ENCODE measurements at regions not wholly inside any gene's neighbourhood (a gene's known extent, or its start where the extent isn't known, plus 50 kb on each side); places are given as distances from the start of the nearest gene placed in this dataset.

DNA sequence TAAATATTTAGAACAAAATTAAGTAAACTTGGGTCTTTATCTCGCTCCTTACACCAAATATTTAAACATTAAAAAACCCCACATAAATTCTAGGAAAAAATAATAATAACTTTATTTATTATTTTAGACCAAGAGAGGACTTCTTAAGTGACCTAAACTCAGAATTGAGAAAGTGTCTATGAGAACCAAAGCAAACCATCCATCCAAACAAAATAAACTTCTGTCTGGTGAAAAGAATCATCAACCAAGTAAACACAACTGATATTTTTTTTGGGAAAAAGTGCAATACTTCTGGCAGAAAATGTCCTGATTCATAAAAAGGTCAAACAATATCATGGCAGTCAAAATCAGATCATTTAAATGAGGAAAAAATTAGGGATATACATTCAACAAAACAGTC is 533.0 kb downstream of the SPRY1 start:
- Histone ChIP-seq H2AFZ (ENCODE audit: low read depth, low read length) (no peak overlapping the region), H3K4me2 (ENCODE audit: low read length) (no peak overlapping the region), H4K20me1 (ENCODE audit: insufficient read depth) (no peaks in the 10 kb centered on the region), H3K9ac (ENCODE audit: low read length) (no peak overlapping the region), H3K27me3 (ENCODE audit: insufficient read depth, low read depth, low read length) (no peaks in the 10 kb centered on the region), H3K36me3 (ENCODE audit: insufficient read depth, low read length) (no peaks in the 10 kb centered on the region), H3F3A (ENCODE audit: insufficient read depth, low read length, poor library complexity, severe bottlenecking) (no peaks in the 10 kb centered on the region), H3K27ac (ENCODE audit: low read length) (no peak overlapping the region), H3K9me3 (ENCODE audit: low read length) (no peaks in the 10 kb centered on the region), H3K9me2 (ENCODE audit: insufficient read depth, low read length) (no peaks in the 10 kb centered on the region), H3K4me3 (ENCODE audit: low read length) (no peak overlapping the region), H3K79me2 (replicated peaks; ENCODE audit: insufficient read depth, low read length) (no peaks in the 10 kb centered on the region)
- TF ChIP-seq RAD21 (conservative IDR thresholded peaks at IDR 0.05), result no peak
- TF ChIP-seq POLR2AphosphoS5 (IDR thresholded peaks at IDR 0.05), result no peak
- no peak for TF ChIP-seq SMC3 (conservative IDR thresholded peaks at IDR 0.05; ENCODE audit: poor library complexity)
- no peak for TF ChIP-seq TAF1 (IDR thresholded peaks at IDR 0.05; ENCODE audit: low read depth)
- no peak for TF ChIP-seq MXI1 (conservative IDR thresholded peaks at IDR 0.05; ENCODE audit: poor library complexity, severe bottlenecking)
- TF ChIP-seq, protein P1, sequence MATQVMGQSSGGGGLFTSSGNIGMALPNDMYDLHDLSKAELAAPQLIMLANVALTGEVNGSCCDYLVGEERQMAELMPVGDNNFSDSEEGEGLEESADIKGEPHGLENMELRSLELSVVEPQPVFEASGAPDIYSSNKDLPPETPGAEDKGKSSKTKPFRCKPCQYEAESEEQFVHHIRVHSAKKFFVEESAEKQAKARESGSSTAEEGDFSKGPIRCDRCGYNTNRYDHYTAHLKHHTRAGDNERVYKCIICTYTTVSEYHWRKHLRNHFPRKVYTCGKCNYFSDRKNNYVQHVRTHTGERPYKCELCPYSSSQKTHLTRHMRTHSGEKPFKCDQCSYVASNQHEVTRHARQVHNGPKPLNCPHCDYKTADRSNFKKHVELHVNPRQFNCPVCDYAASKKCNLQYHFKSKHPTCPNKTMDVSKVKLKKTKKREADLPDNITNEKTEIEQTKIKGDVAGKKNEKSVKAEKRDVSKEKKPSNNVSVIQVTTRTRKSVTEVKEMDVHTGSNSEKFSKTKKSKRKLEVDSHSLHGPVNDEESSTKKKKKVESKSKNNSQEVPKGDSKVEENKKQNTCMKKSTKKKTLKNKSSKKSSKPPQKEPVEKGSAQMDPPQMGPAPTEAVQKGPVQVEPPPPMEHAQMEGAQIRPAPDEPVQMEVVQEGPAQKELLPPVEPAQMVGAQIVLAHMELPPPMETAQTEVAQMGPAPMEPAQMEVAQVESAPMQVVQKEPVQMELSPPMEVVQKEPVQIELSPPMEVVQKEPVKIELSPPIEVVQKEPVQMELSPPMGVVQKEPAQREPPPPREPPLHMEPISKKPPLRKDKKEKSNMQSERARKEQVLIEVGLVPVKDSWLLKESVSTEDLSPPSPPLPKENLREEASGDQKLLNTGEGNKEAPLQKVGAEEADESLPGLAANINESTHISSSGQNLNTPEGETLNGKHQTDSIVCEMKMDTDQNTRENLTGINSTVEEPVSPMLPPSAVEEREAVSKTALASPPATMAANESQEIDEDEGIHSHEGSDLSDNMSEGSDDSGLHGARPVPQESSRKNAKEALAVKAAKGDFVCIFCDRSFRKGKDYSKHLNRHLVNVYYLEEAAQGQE (IDR thresholded peaks at IDR 0.05; ENCODE audit: borderline replicate concordance), result no peak
- no peak for TF ChIP-seq EZH2 (IDR thresholded peaks at IDR 0.05; ENCODE audit: borderline replicate concordance, insufficient read depth, low read length, poor library complexity, severe bottlenecking)
- TF ChIP-seq, protein P2, sequence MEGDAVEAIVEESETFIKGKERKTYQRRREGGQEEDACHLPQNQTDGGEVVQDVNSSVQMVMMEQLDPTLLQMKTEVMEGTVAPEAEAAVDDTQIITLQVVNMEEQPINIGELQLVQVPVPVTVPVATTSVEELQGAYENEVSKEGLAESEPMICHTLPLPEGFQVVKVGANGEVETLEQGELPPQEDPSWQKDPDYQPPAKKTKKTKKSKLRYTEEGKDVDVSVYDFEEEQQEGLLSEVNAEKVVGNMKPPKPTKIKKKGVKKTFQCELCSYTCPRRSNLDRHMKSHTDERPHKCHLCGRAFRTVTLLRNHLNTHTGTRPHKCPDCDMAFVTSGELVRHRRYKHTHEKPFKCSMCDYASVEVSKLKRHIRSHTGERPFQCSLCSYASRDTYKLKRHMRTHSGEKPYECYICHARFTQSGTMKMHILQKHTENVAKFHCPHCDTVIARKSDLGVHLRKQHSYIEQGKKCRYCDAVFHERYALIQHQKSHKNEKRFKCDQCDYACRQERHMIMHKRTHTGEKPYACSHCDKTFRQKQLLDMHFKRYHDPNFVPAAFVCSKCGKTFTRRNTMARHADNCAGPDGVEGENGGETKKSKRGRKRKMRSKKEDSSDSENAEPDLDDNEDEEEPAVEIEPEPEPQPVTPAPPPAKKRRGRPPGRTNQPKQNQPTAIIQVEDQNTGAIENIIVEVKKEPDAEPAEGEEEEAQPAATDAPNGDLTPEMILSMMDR (IDR thresholded peaks at IDR 0.05; ENCODE audit: poor library complexity, severe bottlenecking), result no peak
- TF ChIP-seq EP300 (conservative IDR thresholded peaks at IDR 0.05; ENCODE audit: poor library complexity, severe bottlenecking), result no peak

DNA sequence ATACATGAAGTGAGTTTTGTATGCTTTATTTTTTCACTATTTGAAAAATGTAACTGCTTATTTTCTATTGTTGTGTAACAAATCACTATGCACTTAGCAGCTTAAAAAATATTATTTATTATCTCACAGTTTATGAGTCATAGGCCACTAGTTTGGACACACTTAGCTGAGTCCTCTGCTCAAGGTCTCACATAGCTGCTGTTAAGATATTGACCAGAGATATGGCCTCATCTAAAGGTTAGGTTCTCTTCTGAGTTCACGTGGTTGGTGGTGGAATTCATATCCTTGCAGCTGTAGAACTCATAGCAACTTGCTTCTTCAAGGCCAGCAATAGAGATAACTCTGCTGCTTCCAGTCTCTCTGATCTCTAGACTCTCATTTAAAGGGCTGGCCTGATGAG is 534.4 kb downstream of the SPRY1 start:
- no peak overlapping the region for H3K27ac ChIP-seq (ENCODE audit: low read length)

More for the DNA sequence above, 534.4 kb downstream of the SPRY1 start:
- no peaks in the 10 kb centered on the region for H3K79me2 ChIP-seq (replicated peaks; ENCODE audit: insufficient read depth, low read length)
- H3F3A ChIP-seq (ENCODE audit: insufficient read depth, low read length, poor library complexity, severe bottlenecking), result no peaks in the 10 kb centered on the region
- no peak overlapping the region for H2AFZ ChIP-seq (ENCODE audit: low read depth, low read length)
- no peaks in the 10 kb centered on the region for H3K36me3 ChIP-seq (ENCODE audit: insufficient read depth, low read length)
- no peaks in the 10 kb centered on the region for H4K20me1 ChIP-seq (ENCODE audit: insufficient read depth)
- no peak overlapping the region for H3K4me2 ChIP-seq (ENCODE audit: low read length)
- no peaks in the 10 kb centered on the region for H3K27me3 ChIP-seq (ENCODE audit: insufficient read depth, low read depth, low read length)
- H3K9me2 ChIP-seq (ENCODE audit: insufficient read depth, low read length), result no peaks in the 10 kb centered on the region
- no peak overlapping the region for H3K4me3 ChIP-seq (ENCODE audit: low read length)
- TF ChIP-seq TAF1 (IDR thresholded peaks at IDR 0.05; ENCODE audit: low read depth) (no peak), EP300 (conservative IDR thresholded peaks at IDR 0.05; ENCODE audit: poor library complexity, severe bottlenecking) (no peak), POLR2AphosphoS5 (IDR thresholded peaks at IDR 0.05) (no peak), MXI1 (conservative IDR thresholded peaks at IDR 0.05; ENCODE audit: poor library complexity, severe bottlenecking) (no peak), RAD21 (conservative IDR thresholded peaks at IDR 0.05) (no peak), EZH2 (IDR thresholded peaks at IDR 0.05; ENCODE audit: borderline replicate concordance, insufficient read depth, low read length, poor library complexity, severe bottlenecking) (no peak), SMC3 (conservative IDR thresholded peaks at IDR 0.05; ENCODE audit: poor library complexity) (no peak)
- TF ChIP-seq, protein P1 (IDR thresholded peaks at IDR 0.05; ENCODE audit: borderline replicate concordance), result no peak
- TF ChIP-seq, protein P2 (IDR thresholded peaks at IDR 0.05; ENCODE audit: poor library complexity, severe bottlenecking), result no peak
- no peaks in the 10 kb centered on the region for H3K9me3 ChIP-seq (ENCODE audit: low read length)
- no peak overlapping the region for H3K9ac ChIP-seq (ENCODE audit: low read length)

All from neural cell (in vitro differentiated cells).